Trophoblast cell (in vitro differentiated cells and primary cell): ENCODE measurements at regions not wholly inside any gene's neighbourhood (a gene's known extent, or its start where the extent isn't known, plus 50 kb on each side); places are given as distances from the start of the nearest gene placed in this dataset.

Experiments
- DNase-seq, 2 donors: peaks; one replicate each; pipeline ENCODE4 v3.0.0-alpha.2; 2016
- H2AFZ ChIP-seq: 2 replicates; pipeline ENCODE4 v1.6.1; 2013; ENCODE audit warnings: low read length, moderate library complexity, mild to moderate bottlenecking; ENCODE audit not compliant: insufficient read depth, poor library complexity
- H2AK5ac ChIP-seq: 2 replicates; pipeline ENCODE4 v1.6.1; 2013; ENCODE audit warnings: mild to moderate bottlenecking, low read length
- H2BK120ac ChIP-seq: 2 replicates; pipeline ENCODE4 v1.6.1; 2013; ENCODE audit warnings: low read length, mild to moderate bottlenecking, moderate library complexity; ENCODE audit not compliant: insufficient read depth, poor library complexity
- H2BK12ac ChIP-seq: 2 replicates; pipeline ENCODE4 v1.6.1; 2013; ENCODE audit warnings: mild to moderate bottlenecking, low read length, moderate library complexity
- H2BK5ac ChIP-seq: 2 replicates; pipeline ENCODE4 v1.6.1; 2013; ENCODE audit warnings: low read length, low read depth, moderate library complexity, mild to moderate bottlenecking; ENCODE audit not compliant: poor library complexity
- H3K14ac ChIP-seq: 2 replicates; pipeline ENCODE4 v1.6.1; 2013; ENCODE audit warnings: mild to moderate bottlenecking, low read length
- H3K18ac ChIP-seq: 2 replicates; pipeline ENCODE4 v1.6.1; 2013; ENCODE audit warnings: mild to moderate bottlenecking, low read length
- H3K23ac ChIP-seq: 2 replicates; pipeline ENCODE4 v1.6.1; 2013; ENCODE audit warnings: low read length
- H3K27ac ChIP-seq: 2 replicates; pipeline ENCODE4 v1.5.1; 2013; ENCODE audit warnings: low read depth, mild to moderate bottlenecking, inconsistent platforms, low read length, moderate library complexity
- H3K27me3 ChIP-seq: 2 replicates; pipeline ENCODE4 v1.6.1; 2013; ENCODE audit warnings: inconsistent platforms, mild to moderate bottlenecking, low read length, moderate library complexity; ENCODE audit not compliant: insufficient read depth
- H3K36me3 ChIP-seq, 2 experiments: 1 replicate in 1 of 2; 2 replicates in 1 of 2; pipeline ENCODE4 v1.6.1; 2013; ENCODE audit warnings: low read length in 2 of 2, mild to moderate bottlenecking in 2 of 2, moderate library complexity in 1 of 2; ENCODE audit not compliant: insufficient read depth in 2 of 2, control insufficient read depth in 1 of 2
- H3K4ac ChIP-seq: 2 replicates; pipeline ENCODE4 v1.6.1; 2013; ENCODE audit warnings: low read depth, mild to moderate bottlenecking, low read length, moderate library complexity
- H3K4me1 ChIP-seq, 2 experiments: 1 replicate in 1 of 2; 2 replicates in 1 of 2; pipeline ENCODE4 v1.6.1; 2013; ENCODE audit warnings: low read length in 2 of 2, mild to moderate bottlenecking in 2 of 2, moderate library complexity in 1 of 2; ENCODE audit not compliant: insufficient read depth in 2 of 2, control insufficient read depth in 1 of 2
- H3K4me2 ChIP-seq: 2 replicates; pipeline ENCODE4 v1.6.1; 2013; ENCODE audit warnings: inconsistent platforms, mild to moderate bottlenecking, low read length, moderate library complexity
- H3K4me3 ChIP-seq: 2 replicates; pipeline ENCODE4 v1.5.1; 2013; ENCODE audit warnings: mild to moderate bottlenecking, low read depth, low read length, inconsistent platforms
- H3K79me1 ChIP-seq: one replicate; pipeline ENCODE4 v1.6.1; 2013; ENCODE audit warnings: low read length
- H3K79me2 ChIP-seq: 2 replicates; pipeline ENCODE4 v1.6.1; 2013; ENCODE audit warnings: low read length, mild to moderate bottlenecking; ENCODE audit not compliant: control insufficient read depth, insufficient read depth, poor library complexity
- H3K9ac ChIP-seq: 2 replicates; pipeline ENCODE4 v1.6.1; 2013; ENCODE audit warnings: mild to moderate bottlenecking, low read length
- H3K9me3 ChIP-seq: 2 replicates; pipeline ENCODE4 v1.6.1; 2013; ENCODE audit warnings: low read depth, mild to moderate bottlenecking, control low read depth, inconsistent platforms, low read length; ENCODE audit not compliant: insufficient read depth
- H4K12ac ChIP-seq: 2 replicates; pipeline ENCODE4 v1.6.1; 2013; ENCODE audit warnings: low read depth, mild to moderate bottlenecking, low read length, moderate library complexity
- H4K8ac ChIP-seq: 2 replicates; pipeline ENCODE4 v1.6.1; 2013; ENCODE audit warnings: low read depth, mild to moderate bottlenecking, low read length, moderate library complexity
- H4K91ac ChIP-seq: one replicate; pipeline ENCODE4 v1.6.1; 2013; ENCODE audit warnings: low read depth, mild to moderate bottlenecking, low read length, moderate library complexity
- WGBS: extraction: QIAGEN DNeasy Blood & Tissue Kit; methylation state at CpG from one replicate; pipeline ENCODE4 v1.1.7; 2013; ENCODE audit warnings: missing lambda C conversion rate; ENCODE audit not compliant: insufficient read length, insufficient coverage; ENCODE audit errors: extremely low coverage; 5-methylcytosine and 5-hydroxymethylcytosine counted together

- Histone ChIP-seq H3K9ac (no peak overlapping the region), H4K91ac (no peak overlapping the region), H3K36me3 (no peaks in the 10 kb centered on the region), H3K18ac (no peak overlapping the region), H3K4me2 (no peak overlapping the region), H3K79me2 (no peaks in the 10 kb centered on the region), H2BK120ac (no peak overlapping the region), H2AK5ac (no peak overlapping the region), H3K4ac (no peak overlapping the region), H4K8ac (no peak overlapping the region), H4K12ac (no peak overlapping the region), H3K14ac (no peak overlapping the region), H3K27ac (no peak overlapping the region), H2BK12ac (no peak overlapping the region), H2AFZ (no peak overlapping the region), H2BK5ac (no peak overlapping the region), H3K79me1 (no peaks in the 10 kb centered on the region), H3K23ac (no peak overlapping the region), H3K4me3 (peak overlapping the region; percentile 28), H3K27me3 (no peaks in the 10 kb centered on the region), H3K9me3 (no peaks in the 10 kb centered on the region), H3K4me1 (no peaks in the 10 kb centered on the region)
- DNase-seq = no peak
- no CpG with 5 or more reads among the region's 6 CpGs for WGBS
Observed at GRCh38 chr2:5590886-5591285, 101.3 kb upstream of the SOX11 start.

GRCh38 chr2:5592916-5593315, 99.3 kb upstream of the SOX11 start:
- Histone ChIP-seq H2AK5ac (no peak overlapping the region), H3K9me3 (no peaks in the 10 kb centered on the region), H3K4me2 (no peak overlapping the region), H4K8ac (no peak overlapping the region), H3K4me1 (no peaks in the 10 kb centered on the region), H3K79me1 (no peaks in the 10 kb centered on the region), H2BK5ac (no peak overlapping the region), H2BK120ac (no peak overlapping the region), H3K79me2 (no peaks in the 10 kb centered on the region), H3K36me3 (no peaks in the 10 kb centered on the region), H3K14ac (no peak overlapping the region), H2AFZ (no peak overlapping the region), H3K18ac (no peak overlapping the region), H4K91ac (no peak overlapping the region), H3K27me3 (no peaks in the 10 kb centered on the region), H2BK12ac (no peak overlapping the region), H4K12ac (no peak overlapping the region), H3K9ac (no peak overlapping the region), H3K4me3 (no peak overlapping the region), H3K4ac (no peak overlapping the region), H3K23ac (no peak overlapping the region), H3K27ac (no peak overlapping the region)
- no peak for DNase-seq
- WGBS = no CpG with 5 or more reads among the region's 3 CpGs

GRCh38 chr2:5594249-5594695, 97.9 kb upstream of the SOX11 start:
- H2BK12ac ChIP-seq = no peak overlapping the region
- no peak overlapping the region for H2AFZ ChIP-seq
- H4K12ac ChIP-seq = no peak overlapping the region
- no peak overlapping the region for H2BK5ac ChIP-seq
- H3K27ac ChIP-seq = no peak overlapping the region
- H3K9me3 ChIP-seq = no peaks in the 10 kb centered on the region
- no peaks in the 10 kb centered on the region for H3K79me2 ChIP-seq
- no peak overlapping the region for H4K8ac ChIP-seq
- H3K4me1 ChIP-seq = no peaks in the 10 kb centered on the region
- H3K23ac ChIP-seq = no peak overlapping the region
- no peak for DNase-seq
- no peak overlapping the region for H3K4me2 ChIP-seq
- H3K14ac ChIP-seq = no peak overlapping the region
- no peak overlapping the region for H2AK5ac ChIP-seq
- no peak overlapping the region for H3K4ac ChIP-seq
- no peak overlapping the region for H3K9ac ChIP-seq
- H3K18ac ChIP-seq = no peak overlapping the region
- H3K36me3 ChIP-seq = no peaks in the 10 kb centered on the region
- no peaks in the 10 kb centered on the region for H3K79me1 ChIP-seq
- no peaks in the 10 kb centered on the region for H3K27me3 ChIP-seq
- no peak overlapping the region for H2BK120ac ChIP-seq
- no peak overlapping the region for H4K91ac ChIP-seq
- WGBS = no CpG with 5 or more reads among the region's 6 CpGs
- no peak overlapping the region for H3K4me3 ChIP-seq

GRCh38 chr2:5596868-5597267, 95.3 kb upstream of the SOX11 start:
- Histone ChIP-seq H3K79me2 (no peaks in the 10 kb centered on the region), H2AFZ (no peak overlapping the region), H3K4me2 (no peak overlapping the region), H4K8ac (no peak overlapping the region), H3K27ac (no peak overlapping the region), H3K4ac (no peak overlapping the region), H3K9ac (no peak overlapping the region), H2AK5ac (no peak overlapping the region), H4K12ac (no peak overlapping the region), H3K4me3 (no peak overlapping the region), H3K4me1 (no peaks in the 10 kb centered on the region), H4K91ac (no peak overlapping the region), H3K36me3 (no peaks in the 10 kb centered on the region), H3K23ac (no peak overlapping the region), H3K79me1 (no peaks in the 10 kb centered on the region), H3K14ac (no peak overlapping the region), H2BK5ac (no peak overlapping the region), H3K27me3 (no peaks in the 10 kb centered on the region), H2BK120ac (no peak overlapping the region), H3K9me3 (no peaks in the 10 kb centered on the region), H3K18ac (no peak overlapping the region), H2BK12ac (no peak overlapping the region)
- DNase-seq = no peak
